Endometrial microvascular endothelial cells (primary cell): ENCODE measurements at regions not wholly inside any gene's neighbourhood (a gene's known extent, or its start where the extent isn't known, plus 50 kb on each side); places are given as distances from the start of the nearest gene placed in this dataset.

Experiments
- in situ Hi-C: cut with HindIII; loops from 2 replicates; pipeline ENCODE4 v1.10.0; 2017; ENCODE audit warnings: low sequenced_read_pairs, low pct_unique_long_range_greater_than_20kb; ENCODE audit errors: inconsistent ontology term

- in situ Hi-C loops, result no loop called here
Observed at GRCh38 chr3:65238652-65239051, 550.9 kb upstream of the ADAMTS9 start.

GRCh38 chr3:65234499-65234898 lies 546.7 kb upstream of the ADAMTS9 start:
- in situ Hi-C loops, result no loop called here

DNA sequence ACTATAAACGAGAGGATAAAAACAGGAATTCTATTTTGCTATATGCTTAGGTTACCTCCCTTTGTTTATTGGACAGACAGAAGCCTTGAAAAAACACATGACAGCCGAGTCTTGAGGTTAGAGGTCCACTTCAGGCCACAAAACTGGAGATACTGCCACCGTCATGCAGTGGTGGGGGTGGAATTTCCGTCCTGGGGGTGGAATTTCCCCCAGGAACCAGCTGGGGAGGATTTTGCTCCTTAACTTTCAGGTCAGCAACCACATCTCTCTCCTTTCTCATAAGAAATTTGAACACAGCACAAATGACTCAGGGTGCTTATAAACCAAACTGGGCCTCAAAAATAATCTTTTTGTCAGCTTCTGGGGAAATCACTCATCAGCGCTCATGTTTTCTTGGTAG lies 545.8 kb upstream of the ADAMTS9 start:
- in situ Hi-C loops, result no loop called here

- in situ Hi-C loops, result no loop called here
Observed at GRCh38 chr3:65231544-65231943, 543.7 kb upstream of the ADAMTS9 start.

DNA sequence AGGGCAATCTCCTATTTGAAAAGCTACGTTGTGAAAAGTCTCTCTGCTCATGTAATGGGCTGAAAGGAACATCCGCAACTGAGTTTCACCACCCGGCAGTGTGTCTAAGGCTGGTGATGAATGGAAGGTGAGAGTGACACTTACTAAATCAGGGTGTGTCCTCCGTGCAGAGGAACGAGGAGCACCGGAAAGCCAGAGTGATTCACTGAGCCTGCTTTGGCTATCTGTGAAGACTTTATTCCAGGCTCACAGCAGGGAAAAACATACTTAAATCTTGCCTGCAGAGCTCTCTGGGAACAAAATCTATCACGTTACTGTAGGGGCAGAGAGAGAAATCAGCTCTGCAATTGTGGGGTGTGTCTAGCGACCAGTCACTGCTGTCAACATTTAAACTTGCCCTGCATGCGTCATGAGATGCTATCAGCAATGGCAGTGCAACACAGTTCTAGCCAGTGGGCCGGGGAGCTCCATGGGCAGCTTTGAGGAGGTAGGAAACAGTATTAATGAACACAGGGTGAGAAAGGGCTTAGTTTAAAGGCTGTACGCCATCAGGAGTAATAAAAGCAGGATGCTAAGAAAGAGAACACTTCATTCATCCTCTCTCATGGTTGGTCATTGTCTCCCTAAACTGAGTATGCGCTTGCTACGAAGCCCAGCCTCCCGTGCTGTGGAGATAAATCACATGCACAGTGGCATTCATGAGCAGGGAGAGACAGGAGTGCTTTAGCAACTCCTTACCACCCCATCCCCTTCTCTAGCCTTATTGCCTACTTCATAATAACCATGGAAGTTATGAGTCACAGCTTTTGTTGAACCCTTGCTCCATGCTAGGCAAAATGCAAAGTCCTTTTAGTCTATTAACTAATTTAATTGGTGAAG lies 542.7 kb upstream of the ADAMTS9 start:
- in situ Hi-C loops, result no loop called here

DNA sequence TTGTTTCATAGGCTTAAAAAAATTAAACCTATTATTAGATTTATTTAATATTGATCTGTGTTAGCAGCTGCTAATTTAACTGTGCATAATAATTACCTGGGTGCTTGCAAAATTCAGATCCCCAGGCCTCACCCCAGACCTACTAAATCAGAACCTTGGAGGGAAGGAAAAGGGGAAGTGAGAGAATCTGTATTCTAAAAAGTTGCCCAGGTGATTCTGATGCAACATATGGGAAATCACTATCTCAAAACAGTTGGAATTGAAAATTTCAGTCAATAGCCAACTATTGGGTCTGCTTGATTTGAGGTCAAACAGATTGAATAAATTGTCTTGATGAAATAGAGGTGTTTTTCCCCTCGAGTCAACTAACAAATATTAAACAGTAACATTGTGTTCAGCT lies 538.5 kb upstream of the ADAMTS9 start:
- in situ Hi-C loops, result no loop called here

- in situ Hi-C loops, result no loop called here
Observed at GRCh38 chr3:65210026-65210814, 522.4 kb upstream of the ADAMTS9 start.

DNA sequence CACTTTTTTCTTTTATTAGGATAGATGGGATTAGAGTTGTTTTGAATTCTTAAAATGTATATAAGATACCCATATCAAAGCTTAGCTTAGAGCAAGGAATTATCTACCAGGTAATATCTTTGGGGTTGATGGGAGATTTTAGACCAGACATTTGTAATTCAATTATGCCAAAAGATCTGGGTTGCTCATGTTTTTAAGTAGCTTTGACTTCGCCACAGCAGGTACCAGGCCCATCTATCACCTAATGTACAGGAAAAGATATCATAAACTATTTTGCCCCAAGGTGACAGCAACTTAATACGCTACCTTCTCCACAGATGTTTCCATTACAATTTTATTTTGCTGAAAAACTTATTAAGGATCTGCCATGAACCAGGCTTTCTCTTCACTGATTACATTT lies 514.6 kb upstream of the ADAMTS9 start:
- in situ Hi-C loops, result no loop called here

GRCh38 chr3:65201926-65202325 lies 514.1 kb upstream of the ADAMTS9 start:
- in situ Hi-C loops, result no loop called here

DNA sequence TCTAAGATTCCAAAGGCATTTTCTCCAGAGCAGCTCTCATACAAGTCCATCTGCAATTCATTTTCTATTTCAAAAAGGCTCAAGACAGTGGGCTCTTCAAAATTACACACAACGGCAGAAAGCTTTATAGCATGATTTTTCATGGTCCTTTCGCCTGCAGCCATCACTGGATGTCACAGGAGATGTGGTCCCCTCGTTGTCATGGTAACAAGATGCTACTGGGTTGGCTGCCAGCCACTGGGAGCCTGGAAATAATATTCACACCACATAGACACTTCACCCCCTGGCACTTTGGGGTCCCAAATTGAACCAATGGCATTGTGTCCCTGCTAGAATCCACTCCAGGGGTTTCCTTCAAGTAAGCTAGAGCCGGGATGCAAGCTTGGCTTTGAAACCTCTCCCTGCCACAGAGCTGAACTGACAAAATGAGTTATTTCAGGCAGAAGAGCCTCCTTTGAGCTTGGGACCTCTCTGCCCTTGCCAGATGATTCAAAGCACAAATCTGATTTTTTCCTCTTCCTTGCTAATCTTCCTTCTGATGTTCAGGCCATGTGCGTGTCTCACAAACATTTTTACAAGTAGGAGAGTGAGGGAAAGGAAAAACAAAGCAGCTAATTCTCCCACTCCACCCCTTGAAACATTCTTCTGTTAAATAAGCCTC lies 512.6 kb upstream of the ADAMTS9 start:
- in situ Hi-C loops, result no loop called here

- in situ Hi-C loops, result no loop called here
Observed at GRCh38 chr3:65196663-65197062, 508.9 kb upstream of the ADAMTS9 start.

GRCh38 chr3:65195211-65196006 lies 507.6 kb upstream of the ADAMTS9 start:
- in situ Hi-C loops, result no loop called here

- in situ Hi-C loops, result no loop called here
Observed at GRCh38 chr3:65194744-65195143, 506.9 kb upstream of the ADAMTS9 start.

- in situ Hi-C loops, result no loop called here
Observed at GRCh38 chr3:65194047-65194714, 506.4 kb upstream of the ADAMTS9 start.

DNA sequence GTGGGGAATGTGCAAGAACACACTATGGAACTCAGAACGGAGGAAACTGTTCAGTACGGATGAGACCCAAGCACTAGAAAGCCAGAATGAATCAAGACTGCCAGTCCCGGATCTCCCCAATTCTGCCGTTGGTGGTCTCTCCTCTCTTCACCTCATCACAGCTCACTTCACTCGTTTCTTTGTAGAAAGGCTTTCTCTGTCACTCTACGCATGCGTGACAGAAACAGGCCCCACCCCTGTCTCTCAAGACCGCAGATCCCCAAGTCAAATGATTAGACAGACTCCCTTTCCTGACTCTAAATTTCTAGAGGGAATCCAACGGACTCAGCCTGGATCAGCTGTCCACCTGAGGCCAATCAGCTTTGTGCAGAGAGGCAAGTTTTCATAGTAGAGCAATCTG lies 505.7 kb upstream of the ADAMTS9 start:
- in situ Hi-C loops, result no loop called here

GRCh38 chr3:65190111-65190510 lies 502.3 kb upstream of the ADAMTS9 start:
- in situ Hi-C loops, result no loop called here

GRCh38 chr3:65186268-65186667 lies 498.5 kb upstream of the ADAMTS9 start:
- in situ Hi-C loops, result no loop called here

- in situ Hi-C loops, result no loop called here
Observed at GRCh38 chr3:65182682-65183081, 494.9 kb upstream of the ADAMTS9 start.
